ENCODE measurements at regions not wholly inside any gene's neighbourhood (a gene's known extent, or its start where the extent isn't known, plus 50 kb on each side); places are given as distances from the start of the nearest gene placed in this dataset.

GRCh38 chr9:87395804-87396479 is 101.7 kb upstream of the DAPK1 start:
- H3K27me3 ChIP-seq (ENCODE audit: control insufficient read depth in 2 of 2, insufficient read depth in 2 of 2, low read length in 2 of 2) = peaks cover 2 to 4% of the 10 kb centered on the region in 2 experiments
- DNase-seq (ENCODE audit: low read depth, low spot score) = peak; percentile 6
- POLR2A ChIA-PET = no interaction called here

GRCh38 chr9:87401681-87402080 is 96.0 kb upstream of the DAPK1 start:
- no peak overlapping the region for H3K27ac ChIP-seq (ENCODE audit: insufficient read depth, low read depth, low read length)
- H3K36me3 ChIP-seq (ENCODE audit: control insufficient read depth in 2 of 2, extremely low read depth in 1 of 2, insufficient read depth in 2 of 2, low read length in 2 of 2) = no peaks in the 10 kb centered on the region
- dilution Hi-C loops (cut with MboI; ENCODE audit: extremely low pct_ligation_motif_present, low sequenced_read_pairs) = no loop called here

More at GRCh38 chr9:87395804-87396479, 101.7 kb upstream of the DAPK1 start:
- Histone ChIP-seq H3K79me2 (ENCODE audit: control insufficient read depth, insufficient read depth, low read length) (no peaks in the 10 kb centered on the region), H3K4me3 (replicated peaks in 1 of 3; ENCODE audit: insufficient read depth in 1 of 3, low read depth in 1 of 3, low read length in 3 of 3) (no peak overlapping the region), H2AFZ (ENCODE audit: low read depth, low read length) (no peak overlapping the region), H3K4me2 (ENCODE audit: insufficient read depth, low read length) (no peak overlapping the region), H3K36me3 (ENCODE audit: control insufficient read depth in 2 of 2, extremely low read depth in 1 of 2, insufficient read depth in 2 of 2, low read length in 2 of 2) (no peaks in the 10 kb centered on the region), H3K9me3 (replicated peaks; ENCODE audit: control insufficient read depth, insufficient read depth, low read length) (no peaks in the 10 kb centered on the region), H3K4me1 (ENCODE audit: control insufficient read depth, extremely low read depth, insufficient read depth, low read length) (no peaks in the 10 kb centered on the region), H4K20me1 (replicated peaks; ENCODE audit: control insufficient read depth, extremely low read depth, insufficient read depth, low read length) (no peaks in the 10 kb centered on the region), H3K27ac (ENCODE audit: insufficient read depth, low read depth, low read length) (no peak overlapping the region), H3K9me1 (replicated peaks; ENCODE audit: control insufficient read depth, extremely low read depth, insufficient read depth, low read length) (no peaks in the 10 kb centered on the region), H3K9ac (replicated peaks; ENCODE audit: extremely low read depth, insufficient read depth, low read length) (no peak overlapping the region)
- intact Hi-C loops (cut with micrococcal nuclease) (loop anchor here (1.0 kb wide), 1 partner anchor 15 kb away; no protein-coding TSS in a partner anchor), dilution Hi-C loops (cut with MboI; ENCODE audit: extremely low pct_ligation_motif_present, low sequenced_read_pairs) (no loop called here)
- CTCF ChIA-PET = interaction anchor here (1.0 kb wide), 1 partner anchor 12 kb away, joined by 3 read pairs; no protein-coding TSS in a partner anchor
- BruUV-seq (replicated peaks) = no TSS peak
- FAIRE-seq = no peak
- TF ChIP-seq, protein P1, sequence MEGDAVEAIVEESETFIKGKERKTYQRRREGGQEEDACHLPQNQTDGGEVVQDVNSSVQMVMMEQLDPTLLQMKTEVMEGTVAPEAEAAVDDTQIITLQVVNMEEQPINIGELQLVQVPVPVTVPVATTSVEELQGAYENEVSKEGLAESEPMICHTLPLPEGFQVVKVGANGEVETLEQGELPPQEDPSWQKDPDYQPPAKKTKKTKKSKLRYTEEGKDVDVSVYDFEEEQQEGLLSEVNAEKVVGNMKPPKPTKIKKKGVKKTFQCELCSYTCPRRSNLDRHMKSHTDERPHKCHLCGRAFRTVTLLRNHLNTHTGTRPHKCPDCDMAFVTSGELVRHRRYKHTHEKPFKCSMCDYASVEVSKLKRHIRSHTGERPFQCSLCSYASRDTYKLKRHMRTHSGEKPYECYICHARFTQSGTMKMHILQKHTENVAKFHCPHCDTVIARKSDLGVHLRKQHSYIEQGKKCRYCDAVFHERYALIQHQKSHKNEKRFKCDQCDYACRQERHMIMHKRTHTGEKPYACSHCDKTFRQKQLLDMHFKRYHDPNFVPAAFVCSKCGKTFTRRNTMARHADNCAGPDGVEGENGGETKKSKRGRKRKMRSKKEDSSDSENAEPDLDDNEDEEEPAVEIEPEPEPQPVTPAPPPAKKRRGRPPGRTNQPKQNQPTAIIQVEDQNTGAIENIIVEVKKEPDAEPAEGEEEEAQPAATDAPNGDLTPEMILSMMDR (IDR thresholded peaks at IDR 0.05; ENCODE audit: extremely low read depth in 1 of 2, insufficient read depth in 1 of 2, low read depth in 1 of 2, low read length in 2 of 2) = no peak

More at GRCh38 chr9:87401681-87402080, 96.0 kb upstream of the DAPK1 start:
- POLR2A ChIA-PET = no interaction called here
- Histone ChIP-seq H2AFZ (ENCODE audit: low read depth, low read length) (no peak overlapping the region), H3K4me1 (ENCODE audit: control insufficient read depth, extremely low read depth, insufficient read depth, low read length) (no peaks in the 10 kb centered on the region), H3K79me2 (ENCODE audit: control insufficient read depth, insufficient read depth, low read length) (no peaks in the 10 kb centered on the region), H4K20me1 (replicated peaks; ENCODE audit: control insufficient read depth, extremely low read depth, insufficient read depth, low read length) (no peaks in the 10 kb centered on the region), H3K9me1 (replicated peaks; ENCODE audit: control insufficient read depth, extremely low read depth, insufficient read depth, low read length) (no peaks in the 10 kb centered on the region), H3K4me2 (ENCODE audit: insufficient read depth, low read length) (no peak overlapping the region), H3K27me3 (ENCODE audit: control insufficient read depth in 2 of 2, insufficient read depth in 2 of 2, low read length in 2 of 2) (no peaks in the 10 kb centered on the region), H3K9me3 (replicated peaks; ENCODE audit: control insufficient read depth, insufficient read depth, low read length) (no peaks in the 10 kb centered on the region), H3K4me3 (replicated peaks in 1 of 3; ENCODE audit: insufficient read depth in 1 of 3, low read depth in 1 of 3, low read length in 3 of 3) (no peak overlapping the region), H3K9ac (replicated peaks; ENCODE audit: extremely low read depth, insufficient read depth, low read length) (no peak overlapping the region)
- intact Hi-C loops (cut with micrococcal nuclease) = no loop called here
- DNase-seq (ENCODE audit: low read depth, low spot score) (no peak), FAIRE-seq (no peak)
- CTCF ChIA-PET = no interaction called here
- BruUV-seq (replicated peaks) = no TSS peak
- no peak for TF ChIP-seq GATA2 (IDR thresholded peaks at IDR 0.05; ENCODE audit: insufficient read depth, insufficient read length, low read depth, low read length)
- no peak for TF ChIP-seq FOS (IDR thresholded peaks at IDR 0.05; ENCODE audit: borderline replicate concordance, insufficient read depth, low read length)

All from endothelial cell of umbilical vein (primary cell).